Stimulated activated naive B cell treated with anti-CD40 and anti-IgM and Interleukin-4, amounts not matched to agents 10 μg/mL and 1 μg/mL and 100 μg/mL, for 72 hours (primary cell): ENCODE measurements at regions not wholly inside any gene's neighbourhood (a gene's known extent, or its start where the extent isn't known, plus 50 kb on each side); places are given as distances from the start of the nearest gene placed in this dataset.
"Not testable (repeated sequence)": the region's sequence is repeated elsewhere in the genome, so short reads cannot be mapped to it uniquely, and the experiment has no call there.

ENCODE experiments used
- ATAC-seq, 2 donors: fragments of 150-1000 bp; cut with Tn5 transposase; replicated peaks; 2 replicates each; pipeline ENCODE4 v1.10.0; 2021; ENCODE audit warnings: moderate library complexity in 1 of 2
- DNase-seq: peaks from one replicate; pipeline ENCODE4 v3.0.0; 2021
- H3K27ac Mint-ChIP-seq: one replicate; pipeline ENCODE4 v1.8.0; 2022; ENCODE audit warnings: mild to moderate bottlenecking, mixed read lengths
- H3K27me3 Mint-ChIP-seq, 2 donors: one replicate each; pipeline ENCODE4 v1.8.0; 2022; ENCODE audit warnings: mixed read lengths in 2 of 2
- H3K36me3 Mint-ChIP-seq, 2 donors: one replicate each; pipeline ENCODE4 v1.8.0; 2022; ENCODE audit warnings: mixed read lengths in 2 of 2, mild to moderate bottlenecking in 1 of 2
- H3K4me1 Mint-ChIP-seq, 2 donors: one replicate each; pipeline ENCODE4 v1.8.0; 2022; ENCODE audit warnings: mixed read lengths in 2 of 2, mild to moderate bottlenecking in 1 of 2
- H3K4me3 Mint-ChIP-seq, 2 donors: one replicate each; pipeline ENCODE4 v1.8.0; 2022; ENCODE audit warnings: mild to moderate bottlenecking in 2 of 2, mixed read lengths in 2 of 2, moderate library complexity in 1 of 2
- H3K9me3 Mint-ChIP-seq, 2 donors: one replicate each; pipeline ENCODE4 v1.8.0; 2022; ENCODE audit warnings: mixed read lengths in 2 of 2, mild to moderate bottlenecking in 1 of 2

GRCh38 chr1:76738355-76738754 lies 128.9 kb upstream of the ST6GALNAC5 start:
- DNase-seq, H3K27me3 Mint-ChIP-seq, ATAC-seq, H3K4me3 Mint-ChIP-seq, H3K36me3 Mint-ChIP-seq, H3K9me3 Mint-ChIP-seq, H3K4me1 Mint-ChIP-seq, H3K27ac Mint-ChIP-seq: not testable (repeated sequence)

- H3K36me3 Mint-ChIP-seq, H3K27ac Mint-ChIP-seq, H3K4me3 Mint-ChIP-seq, DNase-seq, H3K4me1 Mint-ChIP-seq, H3K27me3 Mint-ChIP-seq, ATAC-seq: not testable (repeated sequence)
- peaks cover 12 to 14% of the 10 kb centered on the region in 2 donors for H3K9me3 Mint-ChIP-seq
These were observed 126.3 kb upstream of the ST6GALNAC5 start for GRCh38 chr1:76740956-76741355.

DNA sequence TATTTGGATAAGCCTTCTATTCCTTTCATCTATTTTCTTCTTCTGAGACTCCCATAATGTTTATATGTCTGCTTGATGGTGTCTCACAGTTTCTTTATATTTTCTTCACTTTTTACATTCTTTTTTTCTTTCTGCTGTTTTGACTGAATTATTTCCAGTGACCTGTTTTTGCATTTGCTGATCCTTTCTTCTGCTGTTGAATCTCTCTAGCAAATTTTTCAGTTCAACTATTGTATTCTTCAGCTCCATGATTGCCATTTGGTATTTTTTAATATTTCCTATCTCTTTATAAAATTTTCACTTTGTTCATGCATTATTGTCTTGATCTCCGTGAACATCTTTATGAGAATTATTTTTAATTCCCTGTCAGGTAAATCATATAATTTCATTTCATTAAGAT lies 122.3 kb upstream of the ST6GALNAC5 start:
- Mint-ChIP-seq H3K27me3 (peaks cover 5 to 6% of the 10 kb centered on the region in 2 donors), H3K9me3 (peaks cover 12 to 17% of the 10 kb centered on the region in 2 donors), H3K27ac (no peak overlapping the region)

GRCh38 chr1:76746206-76746605 lies 121.1 kb upstream of the ST6GALNAC5 start:
- Mint-ChIP-seq H3K27ac (no peak overlapping the region), H3K27me3 (peaks cover 5 to 6% of the 10 kb centered on the region in 2 donors), H3K4me1 (no peaks in the 10 kb centered on the region), H3K4me3 (no peak overlapping the region), H3K36me3 (peaks cover 0 to 3% of the 10 kb centered on the region in 2 donors), H3K9me3 (peaks cover 12 to 17% of the 10 kb centered on the region in 2 donors)
- ATAC-seq (no peak), DNase-seq (no peak)

More for the DNA sequence above, 122.3 kb upstream of the ST6GALNAC5 start:
- H3K4me3 Mint-ChIP-seq = no peak overlapping the region
- no peak for ATAC-seq
- H3K4me1 Mint-ChIP-seq = no peaks in the 10 kb centered on the region
- no peak for DNase-seq
- peaks cover 0 to 3% of the 10 kb centered on the region in 2 donors for H3K36me3 Mint-ChIP-seq

DNA sequence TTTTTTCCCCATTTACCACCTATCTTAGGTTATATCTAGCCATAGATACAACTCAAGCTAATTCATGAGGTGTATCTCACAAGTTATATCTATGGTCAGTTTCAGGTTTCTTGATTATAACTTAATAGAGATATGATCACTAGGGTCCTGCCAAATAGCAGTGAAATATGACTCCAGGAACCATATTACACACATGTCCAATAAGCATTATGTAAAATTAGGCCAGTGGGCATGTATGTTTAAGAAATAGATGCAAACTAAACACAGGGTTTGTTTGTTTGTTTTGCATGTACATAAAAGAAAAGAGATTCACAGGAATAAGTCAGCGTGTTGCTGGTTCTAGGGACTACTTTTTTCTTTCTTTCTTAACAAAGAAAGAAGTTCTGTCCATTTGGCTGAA lies 112.5 kb upstream of the ST6GALNAC5 start:
- H3K36me3 Mint-ChIP-seq = no peaks in the 10 kb centered on the region

DNA sequence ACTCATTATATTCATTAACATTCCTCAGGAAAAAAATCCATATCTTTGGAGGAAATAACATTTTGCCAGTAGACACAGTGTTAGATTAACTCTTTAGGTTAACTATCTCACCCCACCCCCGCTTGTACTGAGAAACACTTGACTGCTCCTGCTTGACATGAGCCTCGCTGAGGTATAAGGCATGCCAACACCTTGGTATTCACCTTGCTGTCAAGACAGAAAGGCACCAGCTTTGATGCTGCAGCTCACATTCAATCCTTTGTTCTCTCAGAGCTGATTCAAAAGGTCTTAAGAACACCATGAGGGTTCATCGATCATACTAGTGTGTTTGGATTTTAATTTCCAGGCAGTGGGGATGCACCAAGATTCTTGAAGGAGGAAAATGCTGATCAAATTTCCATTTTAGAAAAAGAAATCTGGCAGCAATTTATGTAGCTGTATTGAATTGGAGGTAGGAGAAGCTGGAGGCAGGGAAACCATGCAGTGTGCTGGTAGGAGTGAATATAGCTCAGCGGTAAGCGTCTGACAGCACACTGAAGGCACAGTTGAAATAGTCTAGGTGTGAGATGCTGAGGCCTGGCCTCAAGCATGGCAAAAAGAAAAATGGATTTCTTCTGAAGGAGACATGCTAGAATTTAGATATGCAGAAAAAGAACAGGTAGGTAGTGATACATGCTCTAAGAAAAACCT lies 108.0 kb upstream of the ST6GALNAC5 start:
- Mint-ChIP-seq H3K4me3 (no peak overlapping the region), H3K36me3 (no peaks in the 10 kb centered on the region), H3K27ac (no peak overlapping the region), H3K27me3 (no peaks in the 10 kb centered on the region), H3K4me1 (no peaks in the 10 kb centered on the region), H3K9me3 (no peaks in the 10 kb centered on the region)
- no peak for ATAC-seq
- no peak for DNase-seq

More for the DNA sequence above, 112.5 kb upstream of the ST6GALNAC5 start:
- ATAC-seq = no peak
- no peak for DNase-seq
- Mint-ChIP-seq H3K9me3 (no peaks in the 10 kb centered on the region), H3K27ac (no peak overlapping the region), H3K4me1 (no peaks in the 10 kb centered on the region), H3K27me3 (peaks cover 0 to 5% of the 10 kb centered on the region in 2 donors), H3K4me3 (no peak overlapping the region)

DNA sequence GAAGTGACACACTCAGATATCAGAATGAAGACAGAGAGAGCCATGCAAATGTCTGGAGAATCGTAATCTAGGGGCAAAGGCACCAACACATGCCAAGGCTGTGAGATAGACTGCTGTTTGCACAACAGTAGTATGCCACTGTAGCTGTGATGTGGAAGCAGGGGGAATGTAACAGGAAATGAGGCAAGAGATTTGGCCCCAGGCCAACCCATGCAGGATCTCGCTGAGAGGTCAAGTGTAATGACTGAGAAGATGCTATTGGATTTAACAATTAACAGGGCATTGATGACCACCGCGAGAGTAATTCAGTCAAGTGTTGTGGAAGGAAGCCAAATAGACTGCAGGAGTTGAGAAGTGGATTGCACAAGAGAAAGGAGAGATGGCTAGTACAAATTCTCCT lies 107.3 kb upstream of the ST6GALNAC5 start:
- no peak for DNase-seq

GRCh38 chr1:76763738-76764137 lies 103.5 kb upstream of the ST6GALNAC5 start:
- no peak overlapping the region for H3K27ac Mint-ChIP-seq
- ATAC-seq = no peak
- no peak for DNase-seq

More for the DNA sequence above, 107.3 kb upstream of the ST6GALNAC5 start:
- Mint-ChIP-seq H3K27me3 (no peaks in the 10 kb centered on the region), H3K27ac (no peak overlapping the region), H3K4me1 (no peaks in the 10 kb centered on the region), H3K9me3 (no peaks in the 10 kb centered on the region), H3K4me3 (no peak overlapping the region), H3K36me3 (no peaks in the 10 kb centered on the region)
- ATAC-seq = no peak

DNA sequence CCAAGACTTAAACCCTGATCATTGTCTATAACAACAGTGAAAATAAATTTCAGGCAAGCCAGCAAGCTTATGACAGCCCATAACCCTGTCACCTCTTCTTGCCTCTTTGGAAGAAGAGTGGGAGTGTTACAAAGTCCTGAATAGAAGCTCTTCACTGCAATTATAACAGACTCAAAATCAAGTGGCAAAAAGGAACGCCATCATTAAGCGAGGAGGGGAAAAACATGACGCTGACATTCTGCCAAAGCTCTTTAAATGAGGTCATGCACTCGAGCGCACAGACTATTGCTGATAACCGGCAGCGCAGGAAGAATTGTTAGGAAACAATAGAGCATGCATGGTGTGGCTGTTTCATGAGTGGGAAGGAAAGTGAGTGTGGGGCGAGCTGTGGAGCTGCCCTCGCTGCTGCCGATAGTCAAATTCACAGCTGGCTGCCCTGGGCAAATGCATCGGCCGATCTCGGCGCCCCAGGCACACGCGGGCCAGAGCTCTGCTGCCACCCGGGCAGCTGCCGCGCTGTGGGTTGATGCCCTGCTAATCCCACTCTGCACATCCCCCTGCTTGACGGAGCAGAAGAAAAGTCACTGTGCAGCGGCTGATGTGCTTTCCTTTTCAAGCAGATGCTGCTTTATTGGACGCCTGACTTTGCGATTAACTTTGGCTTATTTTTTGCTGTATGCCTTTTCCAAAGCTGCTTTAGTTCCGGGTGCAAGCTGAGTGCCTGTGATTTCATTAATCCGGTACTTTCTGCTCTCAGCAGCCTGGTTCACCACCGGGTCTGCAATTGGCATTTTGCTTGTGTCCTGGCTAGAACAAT lies 102.4 kb upstream of the ST6GALNAC5 start:
- Mint-ChIP-seq H3K4me3 (no peak overlapping the region), H3K4me1 (no peaks in the 10 kb centered on the region), H3K27me3 (peaks cover 0 to 8% of the 10 kb centered on the region in 2 donors), H3K36me3 (no peaks in the 10 kb centered on the region), H3K27ac (no peak overlapping the region), H3K9me3 (peaks cover 0 to 1% of the 10 kb centered on the region in 2 donors)
- DNase-seq (no peak), ATAC-seq (no peak)

More at GRCh38 chr1:76763738-76764137, 103.5 kb upstream of the ST6GALNAC5 start:
- Mint-ChIP-seq H3K27me3 (peaks cover 0 to 8% of the 10 kb centered on the region in 2 donors), H3K4me3 (no peak overlapping the region), H3K36me3 (no peaks in the 10 kb centered on the region), H3K9me3 (no peaks in the 10 kb centered on the region), H3K4me1 (no peaks in the 10 kb centered on the region)

GRCh38 chr1:76766381-76766780 lies 100.9 kb upstream of the ST6GALNAC5 start:
- no peaks in the 10 kb centered on the region for H3K4me1 Mint-ChIP-seq
- no peaks in the 10 kb centered on the region for H3K36me3 Mint-ChIP-seq
- no peak for ATAC-seq
- H3K9me3 Mint-ChIP-seq = peaks cover 0 to 1% of the 10 kb centered on the region in 2 donors
- no peak overlapping the region for H3K27ac Mint-ChIP-seq
- no peak for DNase-seq
- H3K4me3 Mint-ChIP-seq = no peak overlapping the region
- H3K27me3 Mint-ChIP-seq = peaks cover 0 to 8% of the 10 kb centered on the region in 2 donors

GRCh38 chr1:76769911-76770310 lies 97.4 kb upstream of the ST6GALNAC5 start:
- Mint-ChIP-seq H3K4me1 (no peaks in the 10 kb centered on the region), H3K9me3 (peaks cover 0 to 1% of the 10 kb centered on the region in 2 donors), H3K4me3 (no peak overlapping the region), H3K27ac (no peak overlapping the region), H3K36me3 (no peaks in the 10 kb centered on the region), H3K27me3 (peaks cover 0 to 8% of the 10 kb centered on the region in 2 donors)
- ATAC-seq (no peak), DNase-seq (no peak)

- H3K27ac Mint-ChIP-seq = no peak overlapping the region
- no peak for DNase-seq
- peaks cover 0 to 1% of the 10 kb centered on the region in 2 donors for H3K9me3 Mint-ChIP-seq
- no peaks in the 10 kb centered on the region for H3K36me3 Mint-ChIP-seq
- H3K4me1 Mint-ChIP-seq = no peaks in the 10 kb centered on the region
- no peak for ATAC-seq
- H3K4me3 Mint-ChIP-seq = no peak overlapping the region
- H3K27me3 Mint-ChIP-seq = peaks cover 0 to 3% of the 10 kb centered on the region in 2 donors
These were observed 96.3 kb upstream of the ST6GALNAC5 start for GRCh38 chr1:76770979-76771378.

GRCh38 chr1:76781447-76781846 lies 85.8 kb upstream of the ST6GALNAC5 start:
- H3K9me3 Mint-ChIP-seq = peaks cover 5 to 6% of the 10 kb centered on the region in 2 donors
- peaks cover 0 to 2% of the 10 kb centered on the region in 2 donors for H3K36me3 Mint-ChIP-seq
- H3K4me3 Mint-ChIP-seq = no peak overlapping the region
- ATAC-seq = no peak
- no peak overlapping the region for H3K27ac Mint-ChIP-seq
- DNase-seq = no peak
- no peaks in the 10 kb centered on the region for H3K4me1 Mint-ChIP-seq
- no peaks in the 10 kb centered on the region for H3K27me3 Mint-ChIP-seq

- Mint-ChIP-seq H3K4me3 (no peak overlapping the region), H3K4me1 (no peaks in the 10 kb centered on the region), H3K27me3 (no peaks in the 10 kb centered on the region), H3K36me3 (peaks cover 0 to 2% of the 10 kb centered on the region in 2 donors), H3K27ac (no peak overlapping the region), H3K9me3 (peaks cover 5 to 7% of the 10 kb centered on the region in 2 donors)
- no peak for ATAC-seq
- DNase-seq = no peak
These were observed 84.5 kb upstream of the ST6GALNAC5 start for GRCh38 chr1:76782809-76783208.

DNA sequence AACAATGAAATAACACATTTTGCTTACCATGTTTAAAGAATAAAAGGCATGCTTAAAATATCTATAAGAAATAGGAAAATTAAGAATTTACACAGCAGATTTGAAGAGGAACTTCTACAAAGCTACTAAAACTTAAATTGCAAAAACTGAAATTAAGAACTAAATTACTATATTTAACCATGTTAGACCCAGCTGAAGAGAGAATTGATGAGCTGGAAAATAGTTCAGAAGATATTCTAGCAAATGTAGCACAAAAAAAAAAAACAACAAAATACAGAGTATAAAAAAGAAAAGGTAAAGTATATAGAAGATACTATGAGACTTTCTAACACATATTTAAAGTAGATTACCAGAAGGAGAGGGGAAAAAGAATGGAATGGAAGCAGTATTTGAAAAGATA lies 82.8 kb upstream of the ST6GALNAC5 start:
- H3K27me3 Mint-ChIP-seq = no peaks in the 10 kb centered on the region
- no peak overlapping the region for H3K27ac Mint-ChIP-seq
- H3K4me3 Mint-ChIP-seq = no peak overlapping the region
- H3K36me3 Mint-ChIP-seq = peaks cover 0 to 2% of the 10 kb centered on the region in 2 donors
- H3K4me1 Mint-ChIP-seq = no peaks in the 10 kb centered on the region
- ATAC-seq (no peak), DNase-seq (no peak)
- peaks cover 5 to 7% of the 10 kb centered on the region in 2 donors for H3K9me3 Mint-ChIP-seq
